ENCODE measurements at regions not wholly inside any gene's neighbourhood (a gene's known extent, or its start where the extent isn't known, plus 50 kb on each side); places are given as distances from the start of the nearest gene placed in this dataset.

GRCh38 chr11:26891501-26891900, 102.4 kb upstream of the FIBIN start:
- no peaks in the 10 kb centered on the region for H3K27me3 ChIP-seq (replicated peaks in 1 of 7)
- WGBS, 5 donors = 74 to 88% (median 85%) methylated on average over 2 of the region's 2 CpGs
- no peak overlapping the region for H3K4me3 ChIP-seq
- H3K9me3 ChIP-seq = peaks cover 0 to 44% (median 16%) of the 10 kb centered on the region in 8 donors
- no peak for TF ChIP-seq POLR2AphosphoS5 (IDR thresholded peaks at IDR 0.05)
- no peak for TF ChIP-seq CTCF (IDR thresholded peaks at IDR 0.05 in 8 of 11, conservative IDR thresholded peaks at IDR 0.05 in 3 of 11)
- TF ChIP-seq POLR2A (IDR thresholded peaks at IDR 0.05) = no peak
- H3K36me3 ChIP-seq = no peaks in the 10 kb centered on the region
- intact Hi-C loops (cut with DNase I; ENCODE audit: low total_unique reads) = loop anchor here (5.0 kb wide), 1 partner anchor 124 kb away; no protein-coding TSS in a partner anchor
- no peak for DNase-seq
- H3K4me1 ChIP-seq = peaks cover 0 to under 1% (median 0%) of the 10 kb centered on the region in 6 donors
- H3K27ac ChIP-seq = no peak overlapping the region

- 32 to 42% (median 40%) methylated on average over 2 of the region's 2 CpGs for WGBS, 5 donors
Observed at GRCh38 chr11:26896719-26897118, 97.2 kb upstream of the FIBIN start.

GRCh38 chr11:26898799-26899198, 95.1 kb upstream of the FIBIN start:
- TF ChIP-seq POLR2AphosphoS5 (IDR thresholded peaks at IDR 0.05) = no peak
- DNase-seq = no peak
- intact Hi-C loops (cut with DNase I; ENCODE audit: low total_unique reads) = no loop called here
- WGBS, 5 donors = 63 to 91% (median 88%) methylated on average over 1 of the region's 1 CpG
- Histone ChIP-seq H3K27me3 (replicated peaks in 1 of 7) (no peaks in the 10 kb centered on the region), H3K4me1 (peaks cover 0 to 9% (median 0%) of the 10 kb centered on the region in 6 donors), H3K27ac (no peak overlapping the region), H3K36me3 (no peaks in the 10 kb centered on the region), H3K4me3 (no peak overlapping the region), H3K9me3 (peaks cover 0 to 19% (median 13%) of the 10 kb centered on the region in 8 donors)

More at GRCh38 chr11:26896719-26897118, 97.2 kb upstream of the FIBIN start:
- Histone ChIP-seq H3K27ac (peak overlapping the region in 1 of 8 donors; percentile 48), H3K36me3 (no peaks in the 10 kb centered on the region), H3K4me1 (peaks cover 0 to 9% (median 0%) of the 10 kb centered on the region in 6 donors), H3K27me3 (replicated peaks in 1 of 7) (no peaks in the 10 kb centered on the region), H3K4me3 (no peak overlapping the region), H3K9me3 (peaks cover 0 to 29% (median 16%) of the 10 kb centered on the region in 8 donors)
- intact Hi-C loops (cut with DNase I; ENCODE audit: low total_unique reads) = no loop called here
- DNase-seq = no peak
- TF ChIP-seq POLR2A (IDR thresholded peaks at IDR 0.05) (no peak), POLR2AphosphoS5 (IDR thresholded peaks at IDR 0.05) (no peak), CTCF (IDR thresholded peaks at IDR 0.05 in 8 of 11, conservative IDR thresholded peaks at IDR 0.05 in 3 of 11) (no peak)

GRCh38 chr11:26901162-26901561, 92.8 kb upstream of the FIBIN start:
- TF ChIP-seq CTCF (IDR thresholded peaks at IDR 0.05 in 8 of 11, conservative IDR thresholded peaks at IDR 0.05 in 3 of 11) (no peak), POLR2A (IDR thresholded peaks at IDR 0.05) (no peak), POLR2AphosphoS5 (IDR thresholded peaks at IDR 0.05) (no peak)
- intact Hi-C loops (cut with DNase I; ENCODE audit: low total_unique reads) = no loop called here
- H3K27me3 ChIP-seq (replicated peaks in 1 of 7) = no peaks in the 10 kb centered on the region
- H3K27ac ChIP-seq = peak overlapping the region in 2 of 8 donors; percentile 3 to 47
- no peaks in the 10 kb centered on the region for H3K36me3 ChIP-seq
- H3K4me3 ChIP-seq = no peak overlapping the region
- H3K4me1 ChIP-seq = peaks cover 0 to 9% (median 0%) of the 10 kb centered on the region in 6 donors
- peaks cover 0 to 1% (median 0%) of the 10 kb centered on the region in 8 donors for H3K9me3 ChIP-seq
- no peak for DNase-seq
- 39 to 68% (median 60%) methylated on average over 1 of the region's 1 CpG for WGBS, 5 donors

GRCh38 chr11:26904132-26904531, 89.8 kb upstream of the FIBIN start:
- no peaks in the 10 kb centered on the region for H3K36me3 ChIP-seq
- no peak for DNase-seq
- 64 to 88% (median 80%) methylated on average over 1 of the region's 1 CpG for WGBS, 5 donors
- no peak for TF ChIP-seq CTCF (IDR thresholded peaks at IDR 0.05 in 8 of 11, conservative IDR thresholded peaks at IDR 0.05 in 3 of 11)
- TF ChIP-seq POLR2A (IDR thresholded peaks at IDR 0.05) = no peak
- TF ChIP-seq POLR2AphosphoS5 (IDR thresholded peaks at IDR 0.05) = no peak
- intact Hi-C loops (cut with DNase I; ENCODE audit: low total_unique reads) = no loop called here
- no peak overlapping the region for H3K4me3 ChIP-seq
- H3K9me3 ChIP-seq = no peaks in the 10 kb centered on the region
- no peaks in the 10 kb centered on the region for H3K27me3 ChIP-seq (replicated peaks in 1 of 7)
- peaks cover 0 to 5% (median 0%) of the 10 kb centered on the region in 6 donors for H3K4me1 ChIP-seq
- H3K27ac ChIP-seq = no peak overlapping the region

Measured in spleen (tissue), 11 donors.